Breast epithelium (tissue), 3 donors: ENCODE measurements at regions not wholly inside any gene's neighbourhood (a gene's known extent, or its start where the extent isn't known, plus 50 kb on each side); places are given as distances from the start of the nearest gene placed in this dataset.
"Not testable (repeated sequence)": the region's sequence is repeated elsewhere in the genome, so short reads cannot be mapped to it uniquely, and the experiment has no call there.

Source experiments
- POLR2A ChIP-seq: fragments of 450-650 bp; IDR thresholded peaks from one replicate; pipeline ENCODE4 v1.6.1; 2016; ENCODE audit warnings: antibody characterized with exemption, mild to moderate bottlenecking, moderate library complexity
- TF ChIP-seq, protein P1 (sequence below), 3 donors: fragments of 450-650 bp; IDR thresholded peaks; one replicate each; pipeline ENCODE4 v1.5.1; 2016 to 2017; ENCODE audit warnings: antibody characterized with exemption in 3 of 3, mild to moderate bottlenecking in 3 of 3, moderate library complexity in 3 of 3

DNA sequence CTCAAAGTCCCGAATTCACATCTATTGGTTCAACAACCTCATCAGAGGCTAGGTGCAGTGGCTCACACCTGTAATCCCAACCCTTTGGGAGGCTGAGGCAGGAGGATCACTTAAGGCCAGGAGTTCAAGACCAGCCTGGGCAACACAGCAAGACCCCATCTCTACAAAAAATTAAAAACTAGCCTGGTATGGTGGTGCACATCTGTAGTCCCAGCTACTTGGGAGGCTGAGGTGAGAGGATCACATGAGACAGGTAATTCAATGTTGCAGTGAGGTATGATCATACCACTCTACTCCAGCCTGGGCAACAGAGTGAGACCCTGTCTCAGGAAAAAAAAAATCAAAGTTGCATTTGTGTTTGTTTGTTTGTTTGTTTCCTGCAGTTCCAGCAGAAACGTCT is 80.1 kb upstream of the RAI2 start:
- TF ChIP-seq, protein P1, sequence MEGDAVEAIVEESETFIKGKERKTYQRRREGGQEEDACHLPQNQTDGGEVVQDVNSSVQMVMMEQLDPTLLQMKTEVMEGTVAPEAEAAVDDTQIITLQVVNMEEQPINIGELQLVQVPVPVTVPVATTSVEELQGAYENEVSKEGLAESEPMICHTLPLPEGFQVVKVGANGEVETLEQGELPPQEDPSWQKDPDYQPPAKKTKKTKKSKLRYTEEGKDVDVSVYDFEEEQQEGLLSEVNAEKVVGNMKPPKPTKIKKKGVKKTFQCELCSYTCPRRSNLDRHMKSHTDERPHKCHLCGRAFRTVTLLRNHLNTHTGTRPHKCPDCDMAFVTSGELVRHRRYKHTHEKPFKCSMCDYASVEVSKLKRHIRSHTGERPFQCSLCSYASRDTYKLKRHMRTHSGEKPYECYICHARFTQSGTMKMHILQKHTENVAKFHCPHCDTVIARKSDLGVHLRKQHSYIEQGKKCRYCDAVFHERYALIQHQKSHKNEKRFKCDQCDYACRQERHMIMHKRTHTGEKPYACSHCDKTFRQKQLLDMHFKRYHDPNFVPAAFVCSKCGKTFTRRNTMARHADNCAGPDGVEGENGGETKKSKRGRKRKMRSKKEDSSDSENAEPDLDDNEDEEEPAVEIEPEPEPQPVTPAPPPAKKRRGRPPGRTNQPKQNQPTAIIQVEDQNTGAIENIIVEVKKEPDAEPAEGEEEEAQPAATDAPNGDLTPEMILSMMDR (IDR thresholded peaks at IDR 0.05), result not testable (repeated sequence)
- TF ChIP-seq POLR2A, result not testable (repeated sequence)
